GM19025 (cell line): ENCODE measurements at regions not wholly inside any gene's neighbourhood (a gene's known extent, or its start where the extent isn't known, plus 50 kb on each side); places are given as distances from the start of the nearest gene placed in this dataset.

Experiments
- ATAC-seq: cut with Tn5 transposase; IDR thresholded peaks from one replicate; pipeline ENCODE4 v1.9.1; 2021; ENCODE audit warnings: mild to moderate bottlenecking, low read depth, moderate library complexity; ENCODE audit not compliant: unreplicated experiment

- no peak for ATAC-seq
Measured at GRCh38 chr4:132504438-132504837, 644.7 kb upstream of the PCDH10 start.

- ATAC-seq, result no peak
Measured at GRCh38 chr4:132506568-132506967, 642.5 kb upstream of the PCDH10 start.

DNA sequence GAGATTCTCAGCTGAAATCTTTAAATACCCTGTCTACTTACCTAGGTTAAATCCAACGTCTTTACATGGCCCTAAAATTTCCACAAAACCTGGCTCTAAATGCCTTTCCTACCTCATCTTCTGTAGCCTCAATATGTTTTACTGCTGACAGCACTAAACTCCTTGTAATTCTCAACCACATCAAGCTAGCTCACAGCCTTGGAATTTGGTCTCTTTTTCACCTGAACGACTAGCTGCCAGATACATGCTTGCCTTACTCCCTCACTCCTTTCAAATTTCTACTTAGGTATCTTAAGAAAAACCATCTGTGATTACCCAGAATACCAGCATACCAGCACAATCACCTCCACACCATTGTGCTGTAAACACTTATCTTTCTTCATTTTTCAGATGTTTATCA lies 635.6 kb upstream of the PCDH10 start:
- no peak for ATAC-seq

GRCh38 chr4:132526652-132527051 lies 622.4 kb upstream of the PCDH10 start:
- no peak for ATAC-seq

DNA sequence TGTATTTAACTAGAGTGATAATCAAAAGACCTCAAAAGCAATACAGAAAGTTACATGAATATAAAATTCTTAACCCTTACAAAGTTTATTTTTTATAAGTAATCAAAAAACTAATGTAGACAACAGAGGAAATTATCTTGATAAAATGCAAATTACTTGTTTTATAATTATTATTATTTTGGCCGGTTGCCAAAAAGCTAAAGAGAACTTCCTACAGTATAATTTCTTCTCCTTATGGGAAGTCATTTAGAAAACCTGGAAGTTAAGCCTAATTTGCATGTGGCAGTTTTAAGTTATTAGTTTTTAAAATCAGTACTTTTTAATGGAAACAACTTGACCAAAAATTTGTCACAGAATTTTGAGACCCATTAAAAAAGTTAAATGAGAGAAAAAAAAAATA lies 621.3 kb upstream of the PCDH10 start:
- no peak for ATAC-seq

- ATAC-seq, result no peak
Measured at GRCh38 chr4:132530861-132531260, 618.2 kb upstream of the PCDH10 start.

DNA sequence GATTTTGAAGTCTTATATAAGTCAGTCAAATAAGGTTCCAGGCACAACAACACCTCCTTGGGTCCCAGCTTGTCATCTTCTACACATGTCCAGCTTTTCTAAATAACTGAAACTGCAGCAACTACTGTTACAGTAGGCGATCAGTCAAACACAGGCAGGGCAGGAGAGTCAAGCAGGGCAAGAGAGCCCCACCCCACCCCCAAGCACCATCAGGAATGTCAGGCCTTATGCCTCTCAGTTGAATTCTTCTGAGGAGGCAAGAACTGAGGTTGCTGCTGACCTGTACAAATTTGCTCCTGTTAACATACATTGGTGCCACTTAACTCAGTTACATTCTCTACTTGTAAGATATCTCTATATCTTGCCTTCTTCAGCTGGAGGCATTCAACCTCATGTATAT lies 608.8 kb upstream of the PCDH10 start:
- ATAC-seq, result no peak

DNA sequence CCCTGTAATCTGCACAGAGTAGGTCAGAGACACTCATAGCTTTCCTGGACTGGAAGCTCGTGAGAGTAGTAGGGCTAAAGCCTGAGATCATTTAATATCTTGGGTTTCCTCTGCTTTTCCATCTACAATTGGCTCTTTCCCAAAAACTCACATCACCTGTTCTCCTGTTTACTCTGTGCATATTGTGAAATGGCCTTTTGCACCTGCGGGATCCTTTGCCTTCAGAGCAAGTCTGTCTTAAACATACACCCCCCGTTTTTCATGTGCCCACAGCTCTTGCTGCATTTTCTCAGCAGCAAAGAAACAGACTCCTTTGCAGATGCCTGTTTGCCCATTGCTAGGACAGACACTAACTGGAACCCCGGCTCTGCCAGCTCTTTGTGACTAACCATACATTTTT lies 608.3 kb upstream of the PCDH10 start:
- no peak for ATAC-seq

DNA sequence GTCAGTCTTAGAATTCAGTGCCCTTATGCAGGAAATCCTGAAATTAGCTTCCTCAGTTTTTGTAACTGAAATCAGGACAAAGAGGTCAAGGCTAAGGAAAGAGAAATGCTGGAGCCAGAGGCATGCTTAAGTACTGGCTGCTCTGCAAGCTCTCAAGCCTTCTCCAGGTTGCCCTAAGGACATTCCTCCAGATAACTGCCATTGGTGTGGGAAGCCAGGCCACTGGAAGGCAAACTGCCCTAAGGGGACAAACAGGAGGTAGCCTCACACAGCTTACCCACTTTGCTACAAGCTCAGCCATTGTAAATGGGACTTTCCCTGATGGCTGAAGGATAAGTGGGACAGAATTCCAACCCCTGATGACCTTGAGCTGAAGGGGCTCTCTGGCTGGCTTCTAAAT lies 606.9 kb upstream of the PCDH10 start:
- ATAC-seq, result no peak

- no peak for ATAC-seq
Measured at GRCh38 chr4:132548463-132548862, 600.6 kb upstream of the PCDH10 start.

DNA sequence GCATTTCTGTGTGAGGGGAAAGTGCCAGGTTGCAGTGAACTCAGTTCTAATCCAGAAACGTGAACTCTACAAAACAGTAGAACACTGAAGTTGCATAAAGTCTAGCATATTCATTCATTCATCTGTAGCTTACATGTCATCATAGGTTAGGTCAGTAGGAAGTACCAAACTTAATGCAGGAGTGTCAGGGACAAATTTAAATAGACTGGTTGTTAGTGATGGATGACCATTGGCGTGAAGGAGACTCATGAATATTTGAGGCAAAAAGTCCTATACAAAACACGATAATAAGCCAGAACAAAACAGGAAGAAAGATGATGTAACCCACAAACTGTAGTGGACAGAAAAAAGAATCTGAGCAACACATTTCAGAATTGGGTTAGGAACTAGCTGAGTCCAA lies 592.8 kb upstream of the PCDH10 start:
- ATAC-seq, result no peak

DNA sequence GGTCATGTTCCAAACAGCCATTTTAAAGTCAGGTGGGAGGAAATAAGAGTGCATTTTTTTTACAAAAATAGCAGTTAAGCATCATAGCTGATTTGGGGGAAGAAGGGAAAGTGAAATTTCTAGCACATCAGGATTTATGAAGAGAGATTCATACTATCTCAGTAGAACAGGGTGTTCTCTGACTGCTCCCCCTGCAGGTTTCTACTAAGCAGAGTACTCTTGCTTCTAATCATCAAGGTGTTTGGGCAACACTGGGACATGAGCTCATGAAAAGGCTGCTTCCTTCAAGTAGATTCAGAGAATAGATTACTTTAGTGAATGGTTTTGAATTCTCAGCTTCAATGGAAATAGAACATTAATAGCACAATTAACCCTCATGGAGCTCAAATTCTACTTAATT lies 591.4 kb upstream of the PCDH10 start:
- ATAC-seq, result no peak

DNA sequence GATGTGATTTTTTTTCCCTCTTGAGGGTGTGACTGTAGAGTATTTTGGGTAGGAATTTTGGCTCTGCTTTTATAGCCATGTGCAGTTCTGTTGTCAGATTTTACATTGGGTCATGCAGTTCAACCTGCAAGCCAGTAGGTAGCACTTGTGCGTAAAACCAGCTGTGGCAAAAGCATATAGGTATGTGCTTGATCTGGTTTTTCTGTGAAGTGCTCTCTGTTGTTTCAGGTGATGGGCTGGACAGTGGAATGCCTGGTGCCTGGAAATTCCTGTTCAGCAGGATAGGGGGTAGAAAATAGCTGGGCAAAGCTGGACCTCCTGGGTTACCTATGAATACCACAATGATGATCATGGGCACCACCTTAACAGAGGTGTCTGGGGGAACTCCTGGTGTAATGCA lies 584.2 kb upstream of the PCDH10 start:
- ATAC-seq, result no peak

- no peak for ATAC-seq
Measured at GRCh38 chr4:132565542-132565941, 583.6 kb upstream of the PCDH10 start.

DNA sequence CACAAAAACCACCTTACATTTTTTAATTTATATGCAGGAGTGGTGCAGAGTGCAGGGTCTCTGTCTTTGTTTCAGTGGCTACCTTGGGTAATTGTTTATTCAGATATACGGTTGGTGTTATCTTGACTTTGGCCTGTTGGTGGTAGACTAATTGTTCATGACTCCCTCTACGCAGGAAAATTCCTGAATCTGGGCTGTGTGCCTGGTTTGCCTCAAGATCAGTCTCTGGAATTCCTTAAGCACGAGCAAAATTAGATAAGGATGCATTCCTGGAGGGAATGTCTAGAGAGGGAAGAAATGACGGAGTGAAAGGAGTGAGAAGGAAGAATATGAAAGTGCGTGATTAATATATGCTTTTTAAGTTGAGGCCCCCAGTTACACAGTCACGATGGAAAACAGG lies 576.9 kb upstream of the PCDH10 start:
- ATAC-seq, result no peak

DNA sequence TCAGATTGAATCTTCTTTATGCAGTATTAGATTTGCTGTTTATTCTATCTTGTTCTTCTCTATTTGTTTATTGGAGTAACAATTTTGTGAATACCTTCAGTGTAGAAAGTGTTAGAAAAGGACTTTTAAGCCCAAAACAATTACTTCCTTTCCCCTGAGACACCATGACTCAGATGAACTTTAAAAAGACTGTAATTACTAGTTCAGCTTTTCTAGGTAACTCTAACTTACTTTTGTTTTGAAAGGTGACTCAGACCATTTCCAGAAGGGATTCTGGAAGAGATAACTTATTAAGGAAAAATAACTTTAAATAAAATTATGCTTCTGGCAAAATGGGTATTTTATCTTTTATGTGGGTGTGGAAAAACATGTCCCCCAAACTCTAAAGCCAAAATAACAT lies 561.5 kb upstream of the PCDH10 start:
- no peak for ATAC-seq

DNA sequence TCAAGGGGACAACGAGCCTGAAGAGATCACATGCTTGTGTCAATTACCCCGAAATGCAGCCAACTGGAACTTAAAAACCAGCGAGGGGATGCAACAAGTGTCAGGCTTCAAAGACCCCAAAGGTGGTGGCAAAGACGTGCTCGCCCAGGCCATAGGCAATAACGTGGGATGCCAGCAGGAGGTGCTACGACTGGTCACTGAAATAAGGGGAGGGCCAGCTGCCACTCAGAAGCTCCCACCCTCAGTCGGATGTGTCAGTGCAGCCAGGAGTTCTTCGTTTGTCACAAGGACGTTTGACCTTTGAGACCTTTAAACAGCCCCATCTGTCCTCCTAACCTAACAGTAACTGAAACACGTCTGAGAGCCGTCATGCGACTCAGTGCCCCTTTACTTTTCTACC lies 556.8 kb upstream of the PCDH10 start:
- no peak for ATAC-seq

DNA sequence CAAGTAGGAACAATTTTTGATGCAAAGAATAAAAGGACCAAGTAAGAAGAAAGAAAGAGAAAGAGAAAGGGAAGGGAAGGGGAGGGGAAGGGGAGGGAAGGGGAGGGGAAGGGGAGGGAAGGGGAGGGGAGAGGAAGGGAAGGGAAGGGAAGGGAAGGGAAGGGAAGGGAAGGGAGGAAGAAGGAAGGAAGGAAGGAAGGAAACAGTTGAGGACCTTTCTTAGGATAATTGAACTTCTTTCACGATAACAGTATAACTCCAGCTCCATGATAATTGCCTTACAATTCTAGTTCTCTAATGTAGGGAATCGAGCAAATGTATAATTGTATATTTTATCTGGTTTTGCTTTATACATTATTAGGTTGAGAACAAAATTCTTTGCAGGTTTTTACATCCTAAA lies 556.2 kb upstream of the PCDH10 start:
- no peak for ATAC-seq

DNA sequence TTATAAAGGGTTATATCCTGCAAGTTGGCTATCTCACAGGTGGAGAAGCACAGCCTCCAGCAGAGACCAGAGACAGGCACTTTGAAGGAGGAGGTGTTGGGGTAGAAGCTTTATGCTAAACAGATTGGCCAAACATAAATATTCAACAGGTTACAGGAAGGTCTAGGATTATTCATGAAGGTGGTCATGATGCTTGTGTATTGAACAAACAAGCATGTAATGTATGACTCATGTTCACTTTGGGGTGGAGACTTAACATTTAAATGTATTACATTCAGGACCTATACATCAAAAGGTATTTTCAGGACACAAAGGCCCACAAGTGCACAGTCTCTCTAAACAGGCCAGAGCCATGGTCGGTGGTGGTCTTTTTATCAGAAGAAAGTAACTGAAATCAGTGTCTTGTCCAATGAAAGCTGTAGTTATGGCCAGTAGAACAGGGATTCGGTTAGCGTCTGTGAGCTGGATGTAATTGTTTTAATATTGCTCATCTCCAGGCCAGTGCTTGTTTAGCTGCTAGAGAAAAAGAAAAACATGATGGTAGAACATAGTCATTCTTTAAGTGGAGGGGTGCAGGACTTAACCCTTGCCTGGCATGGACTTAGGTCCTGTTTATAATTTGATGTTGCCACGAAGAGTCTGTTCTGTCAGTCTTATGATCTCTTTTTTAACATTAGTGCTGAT lies 555.2 kb upstream of the PCDH10 start:
- no peak for ATAC-seq

- ATAC-seq, result no peak
Measured at GRCh38 chr4:132596186-132596585, 552.9 kb upstream of the PCDH10 start.

DNA sequence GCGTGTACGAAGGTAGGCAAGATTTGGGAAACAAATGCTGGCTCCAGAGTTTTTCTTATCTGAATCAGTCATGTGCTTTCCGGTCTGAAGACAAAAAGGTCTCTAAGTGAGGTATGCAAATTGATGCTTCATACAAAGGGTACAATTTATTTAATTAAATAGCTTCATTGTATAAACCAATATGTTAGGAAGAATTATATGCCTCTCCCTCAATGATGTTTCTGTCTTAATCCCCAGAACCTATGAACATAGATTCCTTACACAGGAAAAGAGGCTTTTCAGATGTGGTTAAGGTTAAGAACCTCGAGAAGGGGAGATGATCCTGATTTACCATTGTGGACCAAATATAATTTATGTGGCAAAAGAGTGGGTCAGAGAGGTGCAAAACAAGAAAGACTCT lies 543.5 kb upstream of the PCDH10 start:
- ATAC-seq, result no peak

- ATAC-seq, result no peak
Measured at GRCh38 chr4:132614682-132615081, 534.4 kb upstream of the PCDH10 start.

GRCh38 chr4:132619968-132620367 lies 529.1 kb upstream of the PCDH10 start:
- ATAC-seq, result no peak
